ENCODE measurements at regions not wholly inside any gene's neighbourhood (a gene's known extent, or its start where the extent isn't known, plus 50 kb on each side); places are given as distances from the start of the nearest gene placed in this dataset.

DNA sequence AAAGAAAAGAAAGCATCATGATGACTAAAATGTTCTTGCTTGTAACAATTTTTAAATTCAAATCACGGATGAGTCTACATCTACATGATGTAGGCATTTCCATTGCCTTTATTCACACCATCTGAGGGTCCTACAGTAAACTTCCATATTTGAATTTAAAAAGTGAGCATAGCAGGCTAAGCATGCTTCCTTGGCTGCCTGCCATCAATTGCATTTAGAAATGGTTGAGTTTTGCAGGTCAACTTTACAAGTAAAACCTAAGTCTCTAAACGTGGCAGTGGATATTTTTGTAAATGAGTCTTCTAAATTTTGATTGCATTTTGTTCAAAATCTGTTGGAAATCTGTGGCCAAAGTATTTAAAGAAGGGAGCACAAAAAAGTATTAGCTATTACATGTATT is 136.5 kb upstream of the PTCH1 start:
- TF ChIP-seq GATA2 (IDR thresholded peaks at IDR 0.05; ENCODE audit: low read depth, low read length) (no peak), GATA3 (IDR thresholded peaks at IDR 0.05; ENCODE audit: low read depth, low read length) (no peak)

Measured in SH-SY5Y (cell line).